ENCODE measurements at regions not wholly inside any gene's neighbourhood (a gene's known extent, or its start where the extent isn't known, plus 50 kb on each side); places are given as distances from the start of the nearest gene placed in this dataset.

- in situ Hi-C loops (cut with MboI): loop anchor here (10.0 to 25.0 kb wide), 2 partner anchors 748 to 1010 kb away; no protein-coding TSS in a partner anchor
Observed at GRCh38 chr15:70484993-70485392, 278.4 kb downstream of the UACA start.

More at GRCh38 chr15:70484993-70485392, 278.4 kb downstream of the UACA start:
- H3K36me3 ChIP-seq (ENCODE audit: control insufficient read depth, insufficient read depth, low read length): no peaks in the 10 kb centered on the region
- no peaks in the 10 kb centered on the region for H3K79me2 ChIP-seq (ENCODE audit: control insufficient read depth, insufficient read depth, low read length)
- ATAC-seq (no peak), FAIRE-seq (no peak), DNase-seq (ENCODE audit: extremely low read depth in 1 of 4, low spot score in 3 of 4) (no peak)
- no peaks in the 10 kb centered on the region for H3K9me1 ChIP-seq (ENCODE audit: control insufficient read depth, insufficient read depth, low read length)
- H2AFZ ChIP-seq (ENCODE audit: low read depth, low read length): no peak overlapping the region
- no peaks in the 10 kb centered on the region for H3K9me3 ChIP-seq (replicated peaks; ENCODE audit: control insufficient read depth, insufficient read depth, low read depth, low read length)
- H3K4me2 ChIP-seq (ENCODE audit: insufficient read depth, low read length): no peak overlapping the region
- no peaks in the 10 kb centered on the region; the same call in none of the 2 replicates for H4K20me1 ChIP-seq (replicated peaks; ENCODE audit: control insufficient read depth, insufficient read depth, low read length)
- intact Hi-C loops (cut with micrococcal nuclease): loop anchor here (5.0 to 10.0 kb wide), 2 partner anchors 220 to 763 kb away; no protein-coding TSS in a partner anchor
- POLR2A ChIA-PET: no interaction called here
- no peak overlapping the region for H3K9ac ChIP-seq (ENCODE audit: insufficient read depth in 1 of 2, low read depth in 2 of 2, low read length in 2 of 2)
- H3K27me3 ChIP-seq (ENCODE audit: control insufficient read depth in 2 of 2, insufficient read depth in 2 of 2, low read length in 2 of 2): peaks cover 6 to 29% of the 10 kb centered on the region in 2 experiments; a peak in 4 of 5 replicates
- CTCF ChIA-PET (ENCODE audit: low intra/inter-chr PET ratio): no interaction called here
- H3K4me1 ChIP-seq (replicated peaks in 1 of 2; ENCODE audit: control insufficient read depth in 2 of 2, insufficient read depth in 2 of 2, low read length in 2 of 2): no peaks in the 10 kb centered on the region; a peak in 1 of 5 replicates
- TF ChIP-seq, protein P1, sequence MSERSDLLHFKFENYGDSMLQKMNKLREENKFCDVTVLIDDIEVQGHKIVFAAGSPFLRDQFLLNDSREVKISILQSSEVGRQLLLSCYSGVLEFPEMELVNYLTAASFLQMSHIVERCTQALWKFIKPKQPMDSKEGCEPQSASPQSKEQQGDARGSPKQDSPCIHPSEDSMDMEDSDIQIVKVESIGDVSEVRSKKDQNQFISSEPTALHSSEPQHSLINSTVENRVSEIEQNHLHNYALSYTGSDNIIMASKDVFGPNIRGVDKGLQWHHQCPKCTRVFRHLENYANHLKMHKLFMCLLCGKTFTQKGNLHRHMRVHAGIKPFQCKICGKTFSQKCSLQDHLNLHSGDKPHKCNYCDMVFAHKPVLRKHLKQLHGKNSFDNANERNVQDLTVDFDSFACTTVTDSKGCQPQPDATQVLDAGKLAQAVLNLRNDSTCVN (CRISPR knock-in tag; IDR thresholded peaks at IDR 0.05): no peak
- no peak for TF ChIP-seq HMGXB4 (CRISPR knock-in tag; IDR thresholded peaks at IDR 0.05)
- TF ChIP-seq ZNF12 (CRISPR knock-in tag; IDR thresholded peaks at IDR 0.05): peak; percentile 96
- no TSS peak for BruUV-seq (replicated peaks)
- no peak overlapping the region for H3K4me3 ChIP-seq
- 0% methylated on average over 1 of the region's 1 CpG for WGBS (ENCODE audit: insufficient coverage, low coverage, missing lambda C conversion rate)
- H3K27ac ChIP-seq (ENCODE audit: extremely low read depth, low read depth, low read length): no peak overlapping the region
